ENCODE measurements at regions not wholly inside any gene's neighbourhood (a gene's known extent, or its start where the extent isn't known, plus 50 kb on each side); places are given as distances from the start of the nearest gene placed in this dataset.

GRCh38 chr5:44884036-44884435, 75.3 kb downstream of the MRPS30 start:
- TF ChIP-seq CTCF (IDR thresholded peaks at IDR 0.05) (no peak), EZH2 (IDR thresholded peaks at IDR 0.05) (no peak)

All from neural progenitor cell (in vitro differentiated cells).